Parathyroid adenoma (tissue), 2 donors: ENCODE measurements at regions not wholly inside any gene's neighbourhood (a gene's known extent, or its start where the extent isn't known, plus 50 kb on each side); places are given as distances from the start of the nearest gene placed in this dataset.

Experiments used
- H2AFZ ChIP-seq: fragments of 300-600 bp; sonication (generic); one replicate; pipeline ENCODE4 v1.7.0; 2017; ENCODE audit warnings: antibody characterized with exemption, mild to moderate bottlenecking
- H3K27ac ChIP-seq: fragments of 300-600 bp; sonication (generic); one replicate; pipeline ENCODE4 v1.7.0; 2017
- H3K27me3 ChIP-seq: fragments of 300-600 bp; sonication (generic); one replicate; pipeline ENCODE4 v1.7.0; 2017; ENCODE audit warnings: low read length; ENCODE audit not compliant: control insufficient read depth, insufficient read depth
- H3K36me3 ChIP-seq: fragments of 300-600 bp; sonication (generic); one replicate; pipeline ENCODE4 v1.7.0; 2017; ENCODE audit warnings: low read length; ENCODE audit not compliant: control insufficient read depth, insufficient read depth
- H3K4me1 ChIP-seq: fragments of 300-600 bp; sonication (generic); one replicate; pipeline ENCODE4 v1.7.0; 2017; ENCODE audit warnings: control low read depth
- H3K4me2 ChIP-seq: fragments of 300-600 bp; sonication (generic); one replicate; pipeline ENCODE4 v1.7.0; 2017; ENCODE audit warnings: low read length
- H3K4me3 ChIP-seq: fragments of 300-600 bp; sonication (generic); one replicate; pipeline ENCODE4 v1.7.0; 2017; ENCODE audit warnings: low read depth, low read length
- H3K79me2 ChIP-seq: fragments of 300-600 bp; sonication (generic); one replicate; pipeline ENCODE4 v1.7.0; 2017; ENCODE audit warnings: control low read depth
- H3K9ac ChIP-seq: fragments of 300-600 bp; sonication (generic); one replicate; pipeline ENCODE4 v1.7.0; 2017; ENCODE audit warnings: mild to moderate bottlenecking
- H3K9me3 ChIP-seq: fragments of 300-600 bp; sonication (generic); one replicate; pipeline ENCODE4 v1.7.0; 2017; ENCODE audit warnings: low read length; ENCODE audit not compliant: control insufficient read depth
- CTCF ChIP-seq: fragments of 300-600 bp; sonication (generic); IDR thresholded peaks from one replicate; pipeline ENCODE4 v1.7.0; 2017; ENCODE audit warnings: antibody characterized with exemption, mild to moderate bottlenecking
- donor health status: primary hyperparathyroidism.

- no peak overlapping the region for H3K4me3 ChIP-seq
- H3K9me3 ChIP-seq, result no peaks in the 10 kb centered on the region
- no peak for TF ChIP-seq CTCF
- H2AFZ ChIP-seq, result no peak overlapping the region
- H3K36me3 ChIP-seq, result no peaks in the 10 kb centered on the region
- no peaks in the 10 kb centered on the region for H3K4me1 ChIP-seq
- H3K9ac ChIP-seq, result no peak overlapping the region
- H3K27me3 ChIP-seq, result no peaks in the 10 kb centered on the region
- no peaks in the 10 kb centered on the region for H3K79me2 ChIP-seq
- H3K27ac ChIP-seq, result no peak overlapping the region
- no peak overlapping the region for H3K4me2 ChIP-seq
Measured at GRCh38 chr18:55998801-55999385, 410.9 kb upstream of the TCF4 start.

GRCh38 chr18:55998071-55998522, 410.1 kb upstream of the TCF4 start:
- TF ChIP-seq CTCF, result no peak
- Histone ChIP-seq H3K4me1 (no peaks in the 10 kb centered on the region), H3K9me3 (no peaks in the 10 kb centered on the region), H3K4me2 (peak overlapping the region; percentile 59), H3K4me3 (no peak overlapping the region), H3K27me3 (no peaks in the 10 kb centered on the region), H3K79me2 (no peaks in the 10 kb centered on the region), H3K27ac (no peak overlapping the region), H3K36me3 (no peaks in the 10 kb centered on the region), H3K9ac (no peak overlapping the region), H2AFZ (peak overlapping the region; percentile 71)

- Histone ChIP-seq H3K27me3 (no peaks in the 10 kb centered on the region), H3K4me2 (no peak overlapping the region), H3K9me3 (no peaks in the 10 kb centered on the region), H3K4me1 (no peaks in the 10 kb centered on the region), H3K27ac (no peak overlapping the region), H3K36me3 (no peaks in the 10 kb centered on the region), H3K4me3 (no peak overlapping the region), H3K9ac (no peak overlapping the region), H2AFZ (peak overlapping the region; percentile 12), H3K79me2 (no peaks in the 10 kb centered on the region)
- TF ChIP-seq CTCF, result no peak
Measured at GRCh38 chr18:55997151-55997561, 409.2 kb upstream of the TCF4 start.

- H3K27me3 ChIP-seq, result no peaks in the 10 kb centered on the region
- H3K4me2 ChIP-seq, result no peak overlapping the region
- H3K27ac ChIP-seq, result no peak overlapping the region
- H3K9me3 ChIP-seq, result no peaks in the 10 kb centered on the region
- no peak overlapping the region for H3K9ac ChIP-seq
- no peaks in the 10 kb centered on the region for H3K79me2 ChIP-seq
- TF ChIP-seq CTCF, result no peak
- H3K36me3 ChIP-seq, result no peaks in the 10 kb centered on the region
- H2AFZ ChIP-seq, result no peak overlapping the region
- H3K4me1 ChIP-seq, result no peaks in the 10 kb centered on the region
- no peak overlapping the region for H3K4me3 ChIP-seq
Measured at GRCh38 chr18:55996717-55997116, 408.7 kb upstream of the TCF4 start.

- Histone ChIP-seq H3K9me3 (no peaks in the 10 kb centered on the region), H3K27ac (no peak overlapping the region), H3K4me3 (no peak overlapping the region), H3K27me3 (no peaks in the 10 kb centered on the region), H3K4me1 (no peaks in the 10 kb centered on the region), H2AFZ (no peak overlapping the region), H3K4me2 (no peak overlapping the region), H3K9ac (no peak overlapping the region), H3K79me2 (no peaks in the 10 kb centered on the region), H3K36me3 (no peaks in the 10 kb centered on the region)
- no peak for TF ChIP-seq CTCF
Measured at GRCh38 chr18:55990186-55990585, 402.2 kb upstream of the TCF4 start.
